ENCODE measurements at regions not wholly inside any gene's neighbourhood (a gene's known extent, or its start where the extent isn't known, plus 50 kb on each side); places are given as distances from the start of the nearest gene placed in this dataset.

DNA sequence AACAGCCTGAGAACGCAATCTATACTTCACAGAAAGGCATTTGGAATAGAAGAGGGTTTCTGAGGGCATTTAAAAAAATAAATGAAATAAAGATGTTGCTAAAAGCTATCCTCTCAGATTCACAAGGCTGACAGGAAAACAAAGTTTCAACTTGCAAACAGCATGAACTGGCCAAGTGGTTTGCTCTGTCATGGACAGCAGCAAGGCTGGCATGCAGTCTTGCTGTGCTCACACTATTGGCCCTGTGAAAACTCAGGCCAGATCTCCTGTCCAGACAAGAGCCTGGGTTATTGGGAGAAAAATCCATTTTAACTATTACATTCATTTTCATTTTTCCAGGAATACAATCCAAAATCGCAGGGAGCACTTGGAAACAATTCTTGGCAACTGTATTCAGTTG, 506.2 kb upstream of the SLC35B3 start:
- H3K27me3 Mint-ChIP-seq (ENCODE audit: low read depth in 3 of 3), result peaks cover 0 to 1% (median 0%) of the 10 kb centered on the region in 3 donors
- H3K9ac ChIP-seq (ENCODE audit: insufficient read depth, low read length, poor library complexity, severe bottlenecking), result no peak overlapping the region
- H3K27ac ChIP-seq (ENCODE audit: low read depth in 1 of 2, low read length in 2 of 2), result no peak overlapping the region
- TF ChIP-seq, protein P1, sequence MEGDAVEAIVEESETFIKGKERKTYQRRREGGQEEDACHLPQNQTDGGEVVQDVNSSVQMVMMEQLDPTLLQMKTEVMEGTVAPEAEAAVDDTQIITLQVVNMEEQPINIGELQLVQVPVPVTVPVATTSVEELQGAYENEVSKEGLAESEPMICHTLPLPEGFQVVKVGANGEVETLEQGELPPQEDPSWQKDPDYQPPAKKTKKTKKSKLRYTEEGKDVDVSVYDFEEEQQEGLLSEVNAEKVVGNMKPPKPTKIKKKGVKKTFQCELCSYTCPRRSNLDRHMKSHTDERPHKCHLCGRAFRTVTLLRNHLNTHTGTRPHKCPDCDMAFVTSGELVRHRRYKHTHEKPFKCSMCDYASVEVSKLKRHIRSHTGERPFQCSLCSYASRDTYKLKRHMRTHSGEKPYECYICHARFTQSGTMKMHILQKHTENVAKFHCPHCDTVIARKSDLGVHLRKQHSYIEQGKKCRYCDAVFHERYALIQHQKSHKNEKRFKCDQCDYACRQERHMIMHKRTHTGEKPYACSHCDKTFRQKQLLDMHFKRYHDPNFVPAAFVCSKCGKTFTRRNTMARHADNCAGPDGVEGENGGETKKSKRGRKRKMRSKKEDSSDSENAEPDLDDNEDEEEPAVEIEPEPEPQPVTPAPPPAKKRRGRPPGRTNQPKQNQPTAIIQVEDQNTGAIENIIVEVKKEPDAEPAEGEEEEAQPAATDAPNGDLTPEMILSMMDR (IDR thresholded peaks at IDR 0.05), result no peak
- H3K36me3 Mint-ChIP-seq, result no peaks in the 10 kb centered on the region
- H3K9me3 ChIP-seq (replicated peaks in 1 of 2; ENCODE audit: control insufficient read depth in 1 of 2, insufficient read depth in 1 of 2, low read length in 2 of 2), result no peaks in the 10 kb centered on the region
- H3K9me3 Mint-ChIP-seq, result peaks cover 0 to 3% (median 0%) of the 10 kb centered on the region in 7 donors
- H3K36me3 ChIP-seq (replicated peaks in 1 of 2; ENCODE audit: control insufficient read depth in 1 of 2, insufficient read depth in 2 of 2, low read length in 2 of 2), result no peaks in the 10 kb centered on the region
- H3K79me2 ChIP-seq (ENCODE audit: insufficient read depth, low read length), result no peaks in the 10 kb centered on the region
- no peak overlapping the region for H3K4me3 ChIP-seq (replicated peaks in 1 of 3; ENCODE audit: low read depth in 2 of 3, low read length in 3 of 3)
- H2AFZ ChIP-seq (ENCODE audit: insufficient read depth, low read depth, low read length, poor library complexity, severe bottlenecking), result no peak overlapping the region
- H4K20me1 ChIP-seq (ENCODE audit: insufficient read depth, low read length), result no peaks in the 10 kb centered on the region
- H3K27me3 ChIP-seq (ENCODE audit: control insufficient read depth in 2 of 2, insufficient read depth in 2 of 2, low read length in 2 of 2), result no peaks in the 10 kb centered on the region
- H3K4me3 Mint-ChIP-seq, result no peak overlapping the region
- no peaks in the 10 kb centered on the region for H3K4me1 ChIP-seq (ENCODE audit: control insufficient read depth in 1 of 2, insufficient read depth in 2 of 2, low read length in 2 of 2)
- no peaks in the 10 kb centered on the region for H3K4me1 Mint-ChIP-seq
- no peak overlapping the region for H3K4me2 ChIP-seq (replicated peaks; ENCODE audit: extremely low read depth, low read length, poor library complexity, severe bottlenecking)
- no CpG with 5 or more reads among the region's 2 CpGs for WGBS (ENCODE audit: insufficient coverage)
- H3K27ac Mint-ChIP-seq, result no peak overlapping the region
- intact Hi-C loops (cut with micrococcal nuclease), result no loop called here
- DNase-seq, result no peak

DNA sequence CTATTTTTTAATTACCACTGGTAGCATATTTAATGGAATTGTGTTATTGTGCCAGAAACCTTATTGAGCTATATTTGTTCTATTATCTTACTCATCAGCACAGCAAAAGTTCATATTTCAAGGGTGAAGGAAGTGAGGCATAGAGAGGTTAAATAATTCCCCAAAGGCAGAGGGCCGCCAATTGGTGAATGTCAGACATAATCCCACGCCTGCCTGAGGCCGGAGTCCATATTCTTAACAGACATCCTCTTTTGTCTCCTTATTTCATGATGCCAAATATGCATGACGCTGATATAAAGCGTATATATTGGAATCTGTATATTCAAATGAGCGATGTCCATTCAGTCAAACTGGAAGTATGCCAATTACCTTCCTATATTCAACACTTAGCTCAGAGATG, 505.0 kb upstream of the SLC35B3 start:
- no peak for DNase-seq
- no peaks in the 10 kb centered on the region for H3K4me1 ChIP-seq (ENCODE audit: control insufficient read depth in 1 of 2, insufficient read depth in 2 of 2, low read length in 2 of 2)
- no peaks in the 10 kb centered on the region for H3K79me2 ChIP-seq (ENCODE audit: insufficient read depth, low read length)
- H3K4me2 ChIP-seq (replicated peaks; ENCODE audit: extremely low read depth, low read length, poor library complexity, severe bottlenecking), result no peak overlapping the region
- H3K27me3 Mint-ChIP-seq (ENCODE audit: low read depth in 3 of 3), result peaks cover 0 to 1% (median 0%) of the 10 kb centered on the region in 3 donors
- no peak overlapping the region for H3K4me3 Mint-ChIP-seq
- no peaks in the 10 kb centered on the region for H3K9me3 ChIP-seq (replicated peaks in 1 of 2; ENCODE audit: control insufficient read depth in 1 of 2, insufficient read depth in 1 of 2, low read length in 2 of 2)
- no peak overlapping the region for H3K27ac Mint-ChIP-seq
- no peak overlapping the region for H3K4me3 ChIP-seq (replicated peaks in 1 of 3; ENCODE audit: low read depth in 2 of 3, low read length in 3 of 3)
- TF ChIP-seq, protein P1 (IDR thresholded peaks at IDR 0.05), result no peak
- no peaks in the 10 kb centered on the region for H3K27me3 ChIP-seq (ENCODE audit: control insufficient read depth in 2 of 2, insufficient read depth in 2 of 2, low read length in 2 of 2)
- H3K9ac ChIP-seq (ENCODE audit: insufficient read depth, low read length, poor library complexity, severe bottlenecking), result no peak overlapping the region
- H2AFZ ChIP-seq (ENCODE audit: insufficient read depth, low read depth, low read length, poor library complexity, severe bottlenecking), result no peak overlapping the region
- no peaks in the 10 kb centered on the region for H3K36me3 Mint-ChIP-seq
- H4K20me1 ChIP-seq (ENCODE audit: insufficient read depth, low read length), result no peaks in the 10 kb centered on the region
- 100% methylated on average over 1 of the region's 6 CpGs for WGBS (ENCODE audit: insufficient coverage)
- H3K9me3 Mint-ChIP-seq, result peaks cover 0 to 2% (median 0%) of the 10 kb centered on the region in 7 donors
- intact Hi-C loops (cut with micrococcal nuclease), result no loop called here
- H3K36me3 ChIP-seq (replicated peaks in 1 of 2; ENCODE audit: control insufficient read depth in 1 of 2, insufficient read depth in 2 of 2, low read length in 2 of 2), result no peaks in the 10 kb centered on the region
- H3K27ac ChIP-seq (ENCODE audit: low read depth in 1 of 2, low read length in 2 of 2), result no peak overlapping the region
- no peaks in the 10 kb centered on the region for H3K4me1 Mint-ChIP-seq
